Stimulated activated CD8-positive, alpha-beta memory T cell treated with anti-CD3 and anti-CD28 coated beads, Interleukin-12 subunit alpha, Interleukin-12 subunit beta, amount 100 ng/mL, for 4 hours (primary cell): ENCODE measurements at regions not wholly inside any gene's neighbourhood (a gene's known extent, or its start where the extent isn't known, plus 50 kb on each side); places are given as distances from the start of the nearest gene placed in this dataset.
"Not testable (repeated sequence)": the region's sequence is repeated elsewhere in the genome, so short reads cannot be mapped to it uniquely, and the experiment has no call there.

Experiments
- DNase-seq: peaks from one replicate; pipeline ENCODE4 v3.0.0-alpha.2; 2020; ENCODE audit warnings: low read depth

DNA sequence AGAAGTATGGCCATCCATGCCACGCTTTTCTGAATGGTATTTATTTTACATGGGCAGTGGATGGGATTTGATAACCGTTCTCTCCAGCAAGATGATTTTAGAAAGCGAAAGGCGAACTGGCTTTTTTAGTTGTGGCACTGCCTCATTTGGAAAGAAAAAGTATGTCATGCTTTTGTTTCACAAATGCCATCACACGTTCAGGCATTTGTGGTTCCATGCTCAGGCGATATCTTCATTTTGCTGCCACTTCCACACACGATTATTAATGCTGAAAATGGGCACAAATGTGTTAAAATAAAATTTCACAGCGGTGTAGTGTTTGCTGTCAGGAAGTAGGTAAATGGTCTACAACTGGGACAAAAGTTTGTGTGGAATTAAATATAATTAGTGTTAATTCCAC lies 328.1 kb downstream of the BCL2L11 start:
- DNase-seq = not testable (repeated sequence)

DNA sequence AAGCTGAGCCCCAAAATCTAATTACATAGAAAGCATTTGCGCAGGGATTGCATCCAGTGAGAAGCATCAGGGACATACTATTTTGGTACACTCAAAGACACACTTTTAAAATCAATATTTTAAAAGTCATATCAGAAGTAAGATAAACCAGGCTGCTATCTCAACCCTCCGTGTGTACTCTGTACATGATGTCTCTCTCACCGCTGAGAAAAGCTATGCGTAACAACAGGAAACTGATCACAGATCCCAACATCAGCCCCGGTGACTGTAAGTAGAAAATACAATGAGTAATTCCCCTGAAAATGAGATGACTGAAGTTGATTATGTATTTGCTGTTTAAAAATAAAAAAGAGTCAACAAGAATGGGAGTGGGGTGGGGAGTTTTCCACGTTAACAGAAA lies 329.8 kb downstream of the BCL2L11 start:
- not testable (repeated sequence) for DNase-seq

- not testable (repeated sequence) for DNase-seq
These were observed 331.0 kb downstream of the BCL2L11 start for GRCh38 chr2:111451692-111452199.

DNA sequence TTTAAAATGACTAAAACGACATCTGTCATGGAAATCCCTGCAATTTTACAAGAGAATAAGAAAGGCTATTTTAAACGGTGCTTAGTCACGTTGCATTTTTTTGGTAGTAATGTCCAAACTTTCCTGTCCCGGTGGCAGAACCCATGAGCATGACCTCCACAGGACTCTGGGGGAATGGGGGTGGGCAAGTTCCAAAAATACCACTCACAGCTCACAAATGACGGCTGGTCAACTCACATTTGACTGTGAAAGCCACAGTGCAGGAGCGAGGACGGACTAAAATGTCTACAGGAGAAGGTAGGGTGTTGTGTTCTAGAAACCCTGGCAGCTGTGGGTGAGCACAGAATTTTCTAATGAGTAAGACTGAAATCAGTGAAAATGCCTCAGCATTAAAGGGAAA lies 331.5 kb downstream of the BCL2L11 start:
- not testable (repeated sequence) for DNase-seq

- DNase-seq = not testable (repeated sequence)
These were observed 332.6 kb downstream of the BCL2L11 start for GRCh38 chr2:111453308-111453707.

- DNase-seq = not testable (repeated sequence)
These were observed 333.1 kb downstream of the BCL2L11 start for GRCh38 chr2:111453816-111454215.

DNA sequence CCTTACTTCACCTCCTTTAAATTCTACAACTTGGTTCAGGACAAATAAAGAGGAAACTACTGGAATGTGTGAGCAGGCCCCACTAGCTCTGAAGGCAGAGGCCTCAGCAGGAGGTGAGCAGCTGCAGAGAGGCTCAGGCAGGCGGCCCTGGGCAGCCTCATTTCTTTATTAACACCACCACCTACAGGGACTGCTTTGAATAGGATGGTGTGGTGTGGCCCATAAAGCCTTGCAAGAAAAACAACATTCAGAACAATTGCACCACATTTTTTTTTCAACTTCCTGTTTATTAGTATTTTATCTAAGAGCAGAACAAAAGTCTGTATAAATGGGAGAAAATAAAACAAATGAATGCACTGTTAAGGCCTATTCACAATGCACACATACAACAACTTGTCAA lies 333.7 kb downstream of the BCL2L11 start:
- DNase-seq = not testable (repeated sequence)

- not testable (repeated sequence) for DNase-seq
These were observed 334.6 kb downstream of the BCL2L11 start for GRCh38 chr2:111455016-111456015.

- DNase-seq = not testable (repeated sequence)
These were observed 336.5 kb downstream of the BCL2L11 start for GRCh38 chr2:111457191-111457590.

DNA sequence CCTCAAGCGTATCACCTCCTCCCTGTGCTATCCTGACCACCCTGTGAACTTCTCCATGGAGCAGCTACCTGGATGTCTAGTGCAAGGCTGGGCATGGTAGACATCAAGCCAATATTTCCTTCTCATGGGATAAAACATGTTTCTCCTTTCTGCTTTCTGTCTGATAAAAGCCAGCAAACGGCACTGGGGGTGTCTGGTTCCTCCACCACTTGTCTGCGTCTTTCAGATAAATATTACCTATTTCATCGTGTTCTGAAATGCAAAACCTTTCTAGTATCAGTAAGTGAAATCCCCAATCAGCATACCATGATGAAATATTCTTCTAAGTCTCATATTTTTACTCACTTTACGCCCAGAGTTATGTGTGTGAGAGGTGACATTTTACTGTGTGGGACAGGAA lies 340.2 kb downstream of the BCL2L11 start:
- not testable (repeated sequence) for DNase-seq

DNA sequence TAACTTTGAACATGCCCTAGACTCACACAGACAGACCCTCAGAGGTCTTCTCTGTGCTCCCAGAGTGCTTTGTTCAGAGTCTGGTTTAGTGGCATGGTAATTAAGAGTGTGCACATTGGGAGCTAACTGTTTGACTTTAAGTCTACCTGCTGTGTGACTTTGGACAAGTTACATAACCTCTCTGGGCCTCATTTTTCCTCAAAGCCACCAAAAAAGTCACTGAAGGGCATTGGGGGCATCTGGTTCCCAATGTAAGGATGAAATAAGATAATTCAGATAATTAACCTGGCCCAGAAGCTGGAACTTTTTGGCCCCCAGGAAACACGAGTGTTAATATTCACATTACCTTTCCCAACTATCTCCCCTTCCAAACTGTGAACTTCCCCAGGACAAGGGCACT lies 341.1 kb downstream of the BCL2L11 start:
- not testable (repeated sequence) for DNase-seq

- not testable (repeated sequence) for DNase-seq
These were observed 341.9 kb downstream of the BCL2L11 start for GRCh38 chr2:111462572-111462971.

DNA sequence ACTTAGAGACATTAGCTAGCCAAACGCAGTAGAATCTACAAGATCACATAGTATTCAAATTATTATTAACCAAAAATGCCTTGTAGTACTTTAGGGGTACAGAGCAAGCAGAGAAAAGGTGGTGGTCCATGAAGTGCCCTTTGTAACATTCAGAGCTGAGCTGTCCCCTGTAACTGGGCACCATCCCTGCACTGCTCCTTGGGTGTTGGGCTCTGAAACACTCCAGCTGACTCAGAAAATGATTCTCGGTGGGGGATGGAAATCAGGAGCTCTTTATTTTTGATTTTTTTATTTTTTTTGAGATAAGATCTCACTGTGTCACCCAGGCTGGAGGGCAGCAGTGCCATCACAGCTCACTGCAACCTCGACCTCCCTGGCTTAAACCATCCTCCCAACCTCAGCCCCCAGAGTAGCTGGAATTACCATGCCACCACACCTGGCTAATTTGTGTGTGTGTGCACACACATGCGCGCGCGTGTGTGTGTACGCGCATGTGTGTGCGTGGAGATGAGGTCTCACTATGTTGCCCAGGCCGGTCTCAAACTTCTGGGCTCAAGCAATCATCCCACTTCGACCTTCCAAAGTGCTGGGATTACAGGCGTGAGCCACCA lies 342.6 kb downstream of the BCL2L11 start:
- not testable (repeated sequence) for DNase-seq

DNA sequence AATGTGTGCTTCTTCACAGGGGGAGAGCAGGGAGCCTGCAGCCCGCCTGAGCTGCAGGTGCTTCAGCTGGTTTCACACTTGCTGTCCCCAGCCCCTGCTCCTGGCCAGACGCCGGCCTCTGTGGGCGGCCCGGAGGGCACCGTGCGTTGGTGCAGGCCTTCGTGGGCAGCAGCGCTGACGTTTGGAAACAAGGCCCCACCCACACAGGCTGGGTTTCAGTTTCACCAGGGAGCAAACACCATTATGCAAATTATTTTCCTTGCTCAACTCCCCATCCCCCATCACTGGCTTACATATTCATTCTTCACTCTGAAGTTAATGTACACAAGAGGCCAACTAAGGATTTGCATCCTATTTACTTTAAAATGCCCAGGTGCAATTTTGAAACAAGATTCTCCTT lies 343.2 kb downstream of the BCL2L11 start:
- not testable (repeated sequence) for DNase-seq

DNA sequence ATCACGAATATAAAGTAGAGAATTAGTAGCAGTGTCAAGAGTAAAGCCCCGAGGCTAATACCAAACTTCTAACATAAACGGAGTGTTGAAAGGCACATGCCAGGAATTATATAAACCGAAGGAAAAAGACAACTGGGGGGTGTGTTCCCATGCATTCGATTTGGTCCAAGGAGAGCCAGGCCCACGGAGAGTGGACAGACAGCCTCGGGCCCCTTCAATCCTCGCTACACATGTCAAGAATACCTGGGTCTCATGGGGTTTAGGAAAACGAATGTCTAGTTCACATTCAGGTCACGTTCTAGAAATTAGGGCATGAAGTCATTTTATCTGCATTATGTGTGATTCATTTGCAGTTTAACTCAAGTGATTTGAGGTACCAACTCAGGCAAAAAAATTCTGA lies 343.7 kb downstream of the BCL2L11 start:
- DNase-seq = not testable (repeated sequence)

- not testable (repeated sequence) for DNase-seq
These were observed 344.8 kb downstream of the BCL2L11 start for GRCh38 chr2:111465521-111465920.

DNA sequence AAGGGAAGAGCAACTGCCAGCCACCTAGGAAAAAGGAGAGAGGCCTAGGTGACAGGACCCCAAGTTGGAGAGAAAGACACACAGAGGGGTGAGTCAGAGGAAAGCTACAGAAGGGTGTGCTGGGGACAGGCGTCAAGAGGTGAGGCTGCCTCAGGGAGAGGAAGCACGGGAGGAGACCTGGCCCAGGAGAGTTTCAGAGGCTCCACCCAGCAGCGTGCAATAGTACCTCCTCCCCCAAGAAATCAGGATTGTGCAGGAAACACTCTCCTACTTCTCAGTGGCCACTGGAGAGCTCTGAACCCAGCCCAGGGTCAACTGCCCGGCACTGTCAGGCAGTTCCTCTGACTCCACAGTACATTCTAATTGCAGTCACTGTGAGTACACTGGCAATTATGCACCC lies 346.0 kb downstream of the BCL2L11 start:
- not testable (repeated sequence) for DNase-seq

DNA sequence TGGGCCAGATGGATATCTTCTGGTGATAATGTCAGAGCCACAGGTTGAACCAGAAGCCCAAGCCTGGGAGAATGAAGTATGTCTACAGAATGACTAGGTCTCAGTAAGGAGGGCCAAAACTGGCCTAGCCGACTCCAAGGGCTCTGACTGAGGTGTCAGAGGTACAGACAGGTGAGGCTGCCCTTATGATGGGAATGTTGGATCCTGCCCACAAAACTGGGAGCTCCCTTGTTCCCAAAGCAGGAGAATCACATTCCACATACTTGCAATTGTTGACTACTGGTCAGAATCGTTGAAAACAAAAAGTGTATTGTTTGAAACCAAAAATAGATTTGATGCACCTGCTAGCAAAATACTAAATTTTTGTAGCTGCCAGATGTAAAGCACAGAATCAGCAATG lies 350.2 kb downstream of the BCL2L11 start:
- not testable (repeated sequence) for DNase-seq

- DNase-seq = not testable (repeated sequence)
These were observed 351.2 kb downstream of the BCL2L11 start for GRCh38 chr2:111471791-111472530.

- not testable (repeated sequence) for DNase-seq
These were observed 352.2 kb downstream of the BCL2L11 start for GRCh38 chr2:111472844-111473403.

- DNase-seq = not testable (repeated sequence)
These were observed 352.8 kb downstream of the BCL2L11 start for GRCh38 chr2:111473522-111473921.
